Neutrophil (primary cell): ENCODE measurements at regions not wholly inside any gene's neighbourhood (a gene's known extent, or its start where the extent isn't known, plus 50 kb on each side); places are given as distances from the start of the nearest gene placed in this dataset.
"Not testable (repeated sequence)": the region's sequence is repeated elsewhere in the genome, so short reads cannot be mapped to it uniquely, and the experiment has no call there.

Experiments
- H3K27ac ChIP-seq: fragments of 200-600 bp; sonication (generic); 2 replicates; pipeline ENCODE4 v1.5.1; 2016; ENCODE audit warnings: mild to moderate bottlenecking, moderate library complexity
- H3K27me3 ChIP-seq: fragments of 200-600 bp; sonication (generic); 2 replicates; pipeline ENCODE4 v1.6.0; 2016; ENCODE audit warnings: mild to moderate bottlenecking
- H3K36me3 ChIP-seq: fragments of 200-600 bp; sonication (generic); 2 replicates; pipeline ENCODE4 v1.5.1; 2017
- H3K4me1 ChIP-seq, 2 experiments: fragments of 200-600 bp in 1 of 2; sonication (generic) in 1 of 2; 1 replicate in 1 of 2; 2 replicates in 1 of 2; pipeline versions ENCODE4 v1.5.1 to v1.6.1; 2013 to 2016; ENCODE audit warnings: low read depth in 1 of 2, low read length in 1 of 2, mild to moderate bottlenecking in 1 of 2, moderate library complexity in 1 of 2; ENCODE audit not compliant: control insufficient read depth in 1 of 2, insufficient read depth in 1 of 2
- H3K4me3 ChIP-seq, 2 experiments: fragments of 200-600 bp in 1 of 2; sonication (generic) in 1 of 2; 1 replicate in 1 of 2; 2 replicates in 1 of 2; pipeline ENCODE4 v1.5.1; 2013 to 2016; ENCODE audit warnings: low read depth in 1 of 2, low read length in 1 of 2, mild to moderate bottlenecking in 1 of 2, moderate library complexity in 1 of 2
- H3K9me3 ChIP-seq: fragments of 200-600 bp; sonication (generic); 2 replicates; pipeline ENCODE4 v1.5.1; 2016
- CTCF ChIP-seq: fragments of 200-600 bp; sonication (generic); IDR thresholded peaks from 2 replicates; pipeline ENCODE4 v1.5.1; 2016; ENCODE audit warnings: antibody characterized with exemption

- Histone ChIP-seq H3K27ac (no peak overlapping the region), H3K27me3 (no peaks in the 10 kb centered on the region), H3K9me3 (no peaks in the 10 kb centered on the region), H3K4me1 (no peaks in the 10 kb centered on the region), H3K36me3 (no peaks in the 10 kb centered on the region), H3K4me3 (no peak overlapping the region)
- no peak for TF ChIP-seq CTCF
Measured at GRCh38 chr14:86777963-86778602, 1214.9 kb downstream of the GALC start.

GRCh38 chr14:86775896-86776295 is 1217.1 kb downstream of the GALC start:
- H3K27me3 ChIP-seq, H3K4me3 ChIP-seq, H3K36me3 ChIP-seq, H3K9me3 ChIP-seq, H3K27ac ChIP-seq, H3K4me1 ChIP-seq: not testable (repeated sequence)

GRCh38 chr14:86774916-86775315 is 1218.1 kb downstream of the GALC start:
- no peaks in the 10 kb centered on the region for H3K4me1 ChIP-seq
- no peak overlapping the region for H3K27ac ChIP-seq
- H3K27me3 ChIP-seq, result no peaks in the 10 kb centered on the region
- no peaks in the 10 kb centered on the region for H3K9me3 ChIP-seq
- TF ChIP-seq CTCF, result no peak
- no peaks in the 10 kb centered on the region for H3K36me3 ChIP-seq
- no peak overlapping the region for H3K4me3 ChIP-seq

- Histone ChIP-seq H3K4me1 (no peaks in the 10 kb centered on the region), H3K27me3 (no peaks in the 10 kb centered on the region), H3K4me3 (no peak overlapping the region), H3K27ac (no peak overlapping the region), H3K36me3 (no peaks in the 10 kb centered on the region), H3K9me3 (no peaks in the 10 kb centered on the region)
- TF ChIP-seq CTCF, result no peak
Measured at GRCh38 chr14:86772075-86772474, 1220.9 kb downstream of the GALC start.

- no peaks in the 10 kb centered on the region for H3K27me3 ChIP-seq
- H3K4me3 ChIP-seq, result no peak overlapping the region
- no peaks in the 10 kb centered on the region for H3K36me3 ChIP-seq
- no peaks in the 10 kb centered on the region for H3K9me3 ChIP-seq
- H3K4me1 ChIP-seq, result no peaks in the 10 kb centered on the region
- TF ChIP-seq CTCF, result no peak
- no peak overlapping the region for H3K27ac ChIP-seq
Measured at GRCh38 chr14:86770186-86770585, 1222.8 kb downstream of the GALC start.

- Histone ChIP-seq H3K4me1 (peaks cover 0 to 6% of the 10 kb centered on the region in 2 experiments), H3K27ac (no peak overlapping the region), H3K9me3 (no peaks in the 10 kb centered on the region), H3K27me3 (no peaks in the 10 kb centered on the region), H3K36me3 (no peaks in the 10 kb centered on the region), H3K4me3 (no peak overlapping the region)
- no peak for TF ChIP-seq CTCF
Measured at GRCh38 chr14:86766469-86766868, 1226.5 kb downstream of the GALC start.
